Esophagus squamous epithelium (tissue), 4 donors: ENCODE measurements at regions not wholly inside any gene's neighbourhood (a gene's known extent, or its start where the extent isn't known, plus 50 kb on each side); places are given as distances from the start of the nearest gene placed in this dataset.

ENCODE experiments used
- POLR2A ChIP-seq, 4 donors: fragments of 450-650 bp; IDR thresholded peaks; one replicate each; pipeline ENCODE4 v1.6.1; 2017; ENCODE audit warnings: antibody characterized with exemption in 4 of 4, mild to moderate bottlenecking in 4 of 4, moderate library complexity in 3 of 4
- TF ChIP-seq, protein P1 (sequence below), 6 experiments: fragments of 450-650 bp in 4 of 6; fragments of 200-600 bp in 2 of 6; sonication (generic) in 2 of 6; IDR thresholded peaks; one replicate each; pipeline ENCODE4 v1.5.1; 2016 to 2019; ENCODE audit warnings: antibody characterized with exemption in 6 of 6, mild to moderate bottlenecking in 4 of 6, moderate library complexity in 4 of 6

DNA sequence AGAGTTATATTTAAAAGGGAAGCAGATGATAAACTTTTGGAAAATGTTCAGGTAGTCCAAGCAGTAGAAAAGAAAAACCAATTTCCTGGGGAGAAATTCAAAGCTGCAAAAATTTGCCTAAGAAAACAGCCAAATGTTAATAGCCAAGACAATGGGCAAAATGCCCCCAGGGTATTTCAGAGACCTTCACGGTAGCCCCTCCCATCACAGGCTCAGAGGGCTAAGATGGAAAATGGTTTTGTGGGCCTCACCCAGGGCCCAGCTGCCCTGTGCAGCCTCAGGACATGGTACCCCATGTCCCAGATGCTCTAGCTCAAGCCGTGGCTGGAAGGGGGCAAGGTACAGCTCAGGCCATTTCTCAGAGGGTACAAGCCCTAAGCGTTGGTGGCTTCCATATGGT, 391.0 kb downstream of the ZIC4 start:
- TF ChIP-seq, protein P1, sequence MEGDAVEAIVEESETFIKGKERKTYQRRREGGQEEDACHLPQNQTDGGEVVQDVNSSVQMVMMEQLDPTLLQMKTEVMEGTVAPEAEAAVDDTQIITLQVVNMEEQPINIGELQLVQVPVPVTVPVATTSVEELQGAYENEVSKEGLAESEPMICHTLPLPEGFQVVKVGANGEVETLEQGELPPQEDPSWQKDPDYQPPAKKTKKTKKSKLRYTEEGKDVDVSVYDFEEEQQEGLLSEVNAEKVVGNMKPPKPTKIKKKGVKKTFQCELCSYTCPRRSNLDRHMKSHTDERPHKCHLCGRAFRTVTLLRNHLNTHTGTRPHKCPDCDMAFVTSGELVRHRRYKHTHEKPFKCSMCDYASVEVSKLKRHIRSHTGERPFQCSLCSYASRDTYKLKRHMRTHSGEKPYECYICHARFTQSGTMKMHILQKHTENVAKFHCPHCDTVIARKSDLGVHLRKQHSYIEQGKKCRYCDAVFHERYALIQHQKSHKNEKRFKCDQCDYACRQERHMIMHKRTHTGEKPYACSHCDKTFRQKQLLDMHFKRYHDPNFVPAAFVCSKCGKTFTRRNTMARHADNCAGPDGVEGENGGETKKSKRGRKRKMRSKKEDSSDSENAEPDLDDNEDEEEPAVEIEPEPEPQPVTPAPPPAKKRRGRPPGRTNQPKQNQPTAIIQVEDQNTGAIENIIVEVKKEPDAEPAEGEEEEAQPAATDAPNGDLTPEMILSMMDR (IDR thresholded peaks at IDR 0.05) = no peak
- TF ChIP-seq POLR2A (IDR thresholded peaks at IDR 0.05) = no peak
